Esophagus muscularis mucosa (tissue), 4 donors: ENCODE measurements at regions not wholly inside any gene's neighbourhood (a gene's known extent, or its start where the extent isn't known, plus 50 kb on each side); places are given as distances from the start of the nearest gene placed in this dataset.

Experiments used
- DNase-seq: peaks from one replicate; pipeline ENCODE4 v3.0.0-alpha.2; 2017; ENCODE audit errors: extremely low spot score
- H3K27ac ChIP-seq, 4 donors: fragments of 200-600 bp; sonication (generic); replicated peaks in 1 of 4; 1 replicate in 3 of 4; 2 replicates in 1 of 4; pipeline ENCODE4 v1.5.1; 2016 to 2019; ENCODE audit warnings: mild to moderate bottlenecking in 1 of 4
- H3K27me3 ChIP-seq, 4 donors: fragments of 200-600 bp; sonication (generic); one replicate each; pipeline versions ENCODE4 v1.5.1 to v1.6.0; 2016 to 2019
- H3K36me3 ChIP-seq, 4 donors: fragments of 200-600 bp; sonication (generic); one replicate each; pipeline ENCODE4 v1.5.1; 2016 to 2019
- H3K4me1 ChIP-seq, 4 donors: fragments of 200-600 bp; sonication (generic); one replicate each; pipeline ENCODE4 v1.5.1; 2016 to 2019
- H3K4me3 ChIP-seq, 4 donors: fragments of 200-600 bp; sonication (generic); 1 replicate in 2 of 4; 2 replicates in 2 of 4; pipeline ENCODE4 v1.5.1; 2016 to 2019; ENCODE audit warnings: mild to moderate bottlenecking in 4 of 4, moderate library complexity in 1 of 4
- H3K9me3 ChIP-seq, 4 donors: fragments of 200-600 bp; sonication (generic); 1 replicate in 3 of 4; 2 replicates in 1 of 4; pipeline ENCODE4 v1.5.1; 2016 to 2019
- CTCF ChIP-seq, 3 experiments: fragments of 200-600 bp in 2 of 3; fragments of 450-650 bp in 1 of 3; sonication (generic) in 2 of 3; IDR thresholded peaks; one replicate each; pipeline ENCODE4 v1.5.1; 2017 to 2019; ENCODE audit warnings: antibody characterized with exemption in 3 of 3, mild to moderate bottlenecking in 2 of 3, moderate library complexity in 1 of 3
- EP300 ChIP-seq: sonication (generic); formaldehyde crosslinking; IDR thresholded peaks from one replicate; pipeline ENCODE4 v1.6.1; 2017; ENCODE audit warnings: antibody characterized with exemption
- POLR2A ChIP-seq: fragments of 450-650 bp; IDR thresholded peaks from one replicate; pipeline ENCODE4 v1.6.1; 2017; ENCODE audit warnings: antibody characterized with exemption, moderate library complexity, mild to moderate bottlenecking, low read depth
- POLR2AphosphoS5 ChIP-seq, 2 donors: sonication (generic); formaldehyde crosslinking; IDR thresholded peaks; one replicate each; pipeline ENCODE4 v1.6.1; 2017; ENCODE audit warnings: antibody characterized with exemption in 2 of 2
- WGBS: methylation state at CpG from one replicate; pipeline ENCODE4 v1.1.5; 2018; 5-methylcytosine and 5-hydroxymethylcytosine counted together
- intact Hi-C: fragments of 100-400 bp; cut with DNase I; formaldehyde crosslinking; loops from one replicate; pipeline ENCODE4 v1.15.1; 2023
- small RNA-seq, 3 donors: library from RNA; depleted of rRNA; stranded (forward); fragments of <200 nt; gene quantifications; one replicate each; pipeline ENCODE3, GENCODE V24; 2016

- TF ChIP-seq CTCF (IDR thresholded peaks at IDR 0.05), result no peak
- Histone ChIP-seq H3K9me3 (no peaks in the 10 kb centered on the region), H3K27ac (no peak overlapping the region), H3K36me3 (no peaks in the 10 kb centered on the region), H3K4me1 (peaks cover 4 to 6% (median 6%) of the 10 kb centered on the region in 4 donors), H3K4me3 (no peak overlapping the region), H3K27me3 (no peaks in the 10 kb centered on the region)
- no peak for DNase-seq
- intact Hi-C loops, result no loop called here
- whole genome bisulfite sequencing, result 85% methylated on average over 3 of the region's 3 CpGs
Measured at GRCh38 chr4:57168982-57169381, 58.8 kb upstream of the IGFBP7 start.

DNA sequence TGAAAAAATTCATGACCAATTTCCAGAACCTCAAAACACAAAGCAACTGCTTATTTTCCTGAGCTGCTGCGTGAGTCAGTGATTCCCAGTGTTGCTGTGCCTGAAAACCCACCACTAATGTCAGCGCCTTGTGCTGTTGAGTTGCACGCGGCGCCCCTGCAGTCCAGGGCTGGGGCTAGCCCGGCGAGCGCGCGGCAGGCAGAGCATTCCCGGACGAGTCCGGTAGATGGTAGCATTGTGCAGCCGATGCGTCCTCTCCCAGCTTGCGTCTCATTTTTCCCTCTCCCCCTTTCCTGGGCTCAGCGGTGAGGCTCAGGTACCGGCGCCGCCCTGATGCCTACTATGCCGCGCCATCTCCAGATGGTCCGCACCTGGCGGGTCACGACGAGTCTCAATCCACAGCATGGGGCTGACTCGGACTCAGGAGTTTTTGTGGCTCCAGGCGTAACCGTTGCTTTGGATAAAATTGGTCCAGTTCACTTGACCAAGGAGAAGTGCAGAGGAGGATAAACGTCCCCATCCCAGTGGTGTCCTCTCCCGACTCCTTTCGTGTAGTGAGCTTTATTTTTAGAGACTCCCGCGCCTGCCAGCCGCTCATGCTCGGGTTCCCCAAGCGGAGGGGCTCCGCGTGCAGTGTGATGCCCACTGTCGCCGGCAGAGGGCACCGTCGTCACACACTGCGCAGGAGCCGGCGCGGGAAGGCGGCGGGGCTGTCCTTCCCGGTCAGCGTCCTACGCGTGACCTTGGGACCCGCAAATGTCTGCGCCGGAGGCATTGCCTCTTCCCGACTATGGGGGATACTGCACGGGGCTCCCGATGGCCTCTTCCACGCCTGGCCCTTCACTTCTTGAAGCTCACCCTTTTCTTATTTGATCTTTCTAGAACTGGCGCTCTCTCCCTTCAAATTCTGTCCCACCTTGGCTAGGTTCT is 53.6 kb upstream of the IGFBP7 start:
- intact Hi-C loops, result loop anchor here (1.0 to 5.0 kb wide), 2 partner anchors 125 to 264 kb away; no protein-coding TSS in a partner anchor
- H3K9me3 ChIP-seq, result no peaks in the 10 kb centered on the region
- peak; percentile 94 for DNase-seq
- H3K36me3 ChIP-seq, result no peaks in the 10 kb centered on the region
- H3K27me3 ChIP-seq, result no peaks in the 10 kb centered on the region
- 7% methylated on average over 13 of the region's 61 CpGs for WGBS
- peaks cover 8 to 14% (median 12%) of the 10 kb centered on the region in 4 donors for H3K4me1 ChIP-seq
- TF ChIP-seq EP300, result no peak
- TF ChIP-seq POLR2A, result no peak
- TF ChIP-seq CTCF (IDR thresholded peaks at IDR 0.05), result peak; percentile 74 to 90 (median 87)
- TF ChIP-seq POLR2AphosphoS5 (IDR thresholded peaks at IDR 0.05), result peak in 1 of 2 donors; percentile 33
- peak overlapping the region; percentile 62 to 78 (median 66) for H3K4me3 ChIP-seq
- peak overlapping the region; percentile 71 to 82 (median 78) for H3K27ac ChIP-seq

- H3K4me1 ChIP-seq, result peaks cover 8 to 14% (median 12%) of the 10 kb centered on the region in 4 donors
- DNase-seq, result peak; percentile 37
- H3K4me3 ChIP-seq, result no peak overlapping the region
- H3K27ac ChIP-seq, result no peak overlapping the region
- intact Hi-C loops, result loop anchor here (5.0 kb wide), 1 partner anchor 265 kb away; no protein-coding TSS in a partner anchor
- TF ChIP-seq EP300 (no peak), CTCF (IDR thresholded peaks at IDR 0.05) (no peak), POLR2AphosphoS5 (IDR thresholded peaks at IDR 0.05) (no peak)
- H3K27me3 ChIP-seq, result no peaks in the 10 kb centered on the region
- H3K36me3 ChIP-seq, result no peaks in the 10 kb centered on the region
- H3K9me3 ChIP-seq, result no peaks in the 10 kb centered on the region
Measured at GRCh38 chr4:57162499-57163019, 52.4 kb upstream of the IGFBP7 start.

Small RNAs in the stretch of these regions (small RNA-seq; reads per million reads assigned to genes)
- 0 reads per million in 3 donors for gene SRIP1
